HG03139 (cell line): ENCODE measurements at regions not wholly inside any gene's neighbourhood (a gene's known extent, or its start where the extent isn't known, plus 50 kb on each side); places are given as distances from the start of the nearest gene placed in this dataset.
"Not testable (repeated sequence)": the region's sequence is repeated elsewhere in the genome, so short reads cannot be mapped to it uniquely, and the experiment has no call there.

Experiments used
- ATAC-seq: cut with Tn5 transposase; IDR thresholded peaks from one replicate; pipeline ENCODE4 v1.9.1; 2021; ENCODE audit not compliant: unreplicated experiment

DNA sequence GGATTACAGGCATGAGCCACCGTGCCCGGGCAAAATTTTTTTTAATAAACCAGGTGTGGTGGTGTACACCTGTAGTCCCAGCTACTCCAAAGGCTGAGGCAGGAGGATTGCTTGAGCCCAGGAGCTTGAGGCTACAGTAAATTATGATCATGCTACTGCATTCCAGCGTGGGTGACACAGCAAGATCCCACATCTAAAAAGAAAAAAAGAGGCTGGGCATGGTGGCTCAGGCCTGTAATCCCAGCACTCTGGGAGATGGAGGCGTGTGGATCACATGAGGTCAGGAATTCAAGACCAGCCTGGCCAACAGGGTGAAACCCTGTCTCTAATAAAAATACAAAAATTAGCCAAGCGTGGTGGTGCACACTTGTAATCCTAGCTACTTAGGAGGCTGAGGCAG lies 125.6 kb downstream of the ZNF281 start:
- not testable (repeated sequence) for ATAC-seq

GRCh38 chr1:200282497-200283122 lies 127.2 kb downstream of the ZNF281 start:
- no peak for ATAC-seq

- no peak for ATAC-seq
Observed at GRCh38 chr1:200281201-200281835, 128.5 kb downstream of the ZNF281 start.

DNA sequence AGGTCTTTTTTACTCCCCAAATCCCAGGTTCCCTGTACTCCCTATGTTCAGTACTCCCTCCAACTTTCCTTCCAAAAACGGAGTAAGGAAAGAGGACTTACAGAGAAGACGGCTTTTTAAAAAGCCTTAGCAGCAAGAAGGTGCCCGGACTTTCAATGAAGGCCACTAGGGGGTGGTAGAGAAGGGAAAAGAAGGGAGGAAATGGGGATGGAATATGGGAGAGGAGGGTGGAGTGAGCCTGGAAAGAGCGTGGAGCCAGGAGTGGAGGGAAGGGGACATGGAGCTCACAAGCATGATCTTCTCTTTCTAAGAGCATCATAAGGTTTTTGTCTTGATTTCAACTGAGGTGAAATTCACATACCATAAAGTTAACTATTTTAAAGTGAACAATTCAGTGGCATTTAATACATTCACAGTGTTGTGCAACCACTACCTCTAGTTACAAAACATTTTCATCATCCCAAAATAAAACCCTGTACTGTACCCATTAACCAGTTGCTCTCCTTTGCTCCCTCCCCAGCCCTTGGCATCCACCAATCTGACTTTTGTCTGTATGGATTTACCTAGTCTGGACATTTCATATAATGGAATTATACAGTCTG lies 129.9 kb downstream of the ZNF281 start:
- no peak for ATAC-seq

DNA sequence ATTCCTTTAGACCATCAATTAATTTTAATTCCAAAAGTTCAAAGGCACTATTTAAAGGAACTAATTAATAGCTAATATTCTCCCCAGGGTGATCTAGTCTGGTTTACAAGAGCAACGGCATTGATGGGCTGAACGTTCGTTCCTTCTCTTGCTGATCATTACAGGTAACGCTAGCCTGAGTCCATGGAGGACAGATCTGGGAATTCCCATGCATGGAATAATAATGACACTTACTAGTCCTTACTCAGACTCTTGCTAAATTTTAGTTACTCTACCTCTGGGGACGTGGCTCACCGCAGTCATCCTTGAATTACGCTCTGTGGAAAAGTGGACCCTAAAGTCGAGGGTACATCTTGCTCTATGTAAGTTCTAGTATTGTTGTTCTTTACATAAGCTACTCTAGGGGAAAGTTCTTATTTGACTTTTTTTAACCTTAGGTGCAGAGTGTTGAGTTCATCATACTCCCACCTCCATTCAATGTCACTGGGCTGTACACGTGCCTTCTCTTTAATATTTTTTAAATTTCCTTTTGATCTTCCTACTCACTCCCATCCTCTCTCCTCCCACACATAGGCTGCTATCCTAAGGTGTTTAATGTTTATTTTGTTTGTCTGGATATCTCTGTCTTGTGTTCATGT lies 133.9 kb downstream of the ZNF281 start:
- no peak for ATAC-seq

DNA sequence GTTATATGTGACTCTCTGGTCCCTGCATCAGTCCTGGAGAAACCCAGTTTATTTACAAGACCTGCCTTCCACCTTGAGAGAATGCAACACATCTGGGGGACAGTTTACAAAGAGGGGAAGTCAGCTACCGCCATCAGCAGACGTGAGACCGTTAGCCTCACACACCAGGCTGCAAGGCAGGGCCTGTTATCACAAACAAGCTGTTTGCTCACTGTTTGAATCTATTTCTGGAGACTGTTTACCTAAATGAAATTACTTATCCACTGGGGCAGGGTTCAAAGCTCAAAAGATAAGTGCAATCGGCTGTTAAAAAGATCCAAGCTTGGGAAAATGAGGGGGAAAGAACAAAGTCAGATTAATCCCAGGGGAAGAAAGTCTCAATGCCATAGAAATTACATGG lies 134.4 kb downstream of the ZNF281 start:
- ATAC-seq: no peak

DNA sequence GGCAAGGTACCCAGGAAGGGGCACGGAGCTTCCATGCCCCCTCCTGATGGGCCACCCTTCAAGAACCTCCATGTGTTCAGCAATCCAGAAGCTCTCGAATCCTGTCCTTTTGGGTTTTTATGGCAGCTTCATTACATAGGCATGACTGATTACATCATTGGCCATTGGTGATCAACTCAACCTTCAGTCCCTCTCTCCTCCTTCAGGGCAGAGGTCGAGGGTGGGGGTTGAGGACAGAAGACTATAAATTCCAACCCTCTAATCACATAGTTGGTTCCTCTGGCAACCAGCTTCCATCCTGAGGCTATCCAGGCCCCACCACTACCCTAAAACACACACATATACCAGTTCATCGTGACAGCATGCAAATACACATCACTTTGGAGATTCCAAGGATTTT lies 135.7 kb downstream of the ZNF281 start:
- ATAC-seq: no peak

GRCh38 chr1:200272481-200273068 lies 137.3 kb downstream of the ZNF281 start:
- ATAC-seq: no peak

- ATAC-seq: no peak
Observed at GRCh38 chr1:200269256-200269655, 140.6 kb downstream of the ZNF281 start.

GRCh38 chr1:200267937-200268336 lies 141.9 kb downstream of the ZNF281 start:
- no peak for ATAC-seq

DNA sequence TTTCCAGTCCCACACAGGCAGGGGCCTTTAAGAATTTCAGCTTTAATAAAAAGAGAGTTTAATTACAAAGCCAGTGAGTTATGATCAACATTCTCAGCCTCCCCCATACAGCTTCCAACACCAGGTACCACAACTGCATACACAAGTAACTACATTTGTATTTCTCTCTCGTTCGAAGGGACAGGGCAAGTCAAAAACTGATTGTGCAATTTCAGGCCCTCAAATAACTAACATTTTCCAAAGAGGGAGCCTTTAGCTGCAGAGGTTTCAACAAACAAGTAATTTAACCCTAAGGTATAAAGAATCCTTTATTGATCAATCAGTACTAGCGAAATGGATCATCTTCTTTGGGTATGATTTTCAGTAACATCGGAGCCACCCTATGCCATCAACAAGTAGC lies 142.4 kb downstream of the ZNF281 start:
- ATAC-seq: no peak

GRCh38 chr1:200266871-200267270 lies 143.0 kb downstream of the ZNF281 start:
- ATAC-seq: no peak

DNA sequence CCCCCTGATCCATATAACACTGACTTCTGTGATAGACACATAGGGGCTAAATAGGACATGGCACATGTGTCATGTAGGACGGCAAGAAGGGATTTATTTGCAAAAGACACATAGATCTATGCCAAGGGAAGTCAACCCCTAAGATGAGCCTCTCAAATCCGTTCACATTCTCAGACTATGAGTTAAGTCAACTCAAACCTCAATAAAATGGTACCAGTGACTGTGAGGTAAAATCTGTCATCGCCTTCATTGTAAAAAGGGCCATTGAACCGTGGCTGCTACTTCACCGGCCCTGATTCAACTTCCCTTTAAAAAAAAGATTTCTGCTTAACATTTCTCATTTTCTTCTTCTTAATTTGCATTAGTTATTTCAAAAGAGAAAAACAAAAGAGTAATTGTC lies 144.0 kb downstream of the ZNF281 start:
- no peak for ATAC-seq

- no peak for ATAC-seq
Observed at GRCh38 chr1:200265104-200265503, 144.7 kb downstream of the ZNF281 start.

DNA sequence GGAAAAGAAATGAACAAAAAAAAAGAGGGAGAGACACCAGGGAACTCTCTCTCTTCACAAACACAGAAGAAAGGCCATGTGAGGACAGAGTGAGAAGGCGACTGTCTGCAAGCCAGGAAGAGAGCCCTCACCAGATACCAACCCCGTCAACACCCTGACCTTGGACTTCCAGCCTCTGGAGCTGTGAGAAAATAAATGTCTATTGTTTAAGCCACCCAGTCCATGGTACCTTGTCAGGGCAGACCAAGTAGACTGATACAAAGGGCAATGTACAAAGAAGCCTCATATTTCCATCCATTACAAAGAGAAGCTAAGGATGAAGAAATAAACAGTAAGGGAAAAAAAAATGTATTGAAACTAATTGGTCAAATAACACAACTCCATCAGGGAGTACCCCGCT lies 146.6 kb downstream of the ZNF281 start:
- ATAC-seq: no peak

GRCh38 chr1:200262326-200262965 lies 147.4 kb downstream of the ZNF281 start:
- peak; percentile 74 for ATAC-seq

DNA sequence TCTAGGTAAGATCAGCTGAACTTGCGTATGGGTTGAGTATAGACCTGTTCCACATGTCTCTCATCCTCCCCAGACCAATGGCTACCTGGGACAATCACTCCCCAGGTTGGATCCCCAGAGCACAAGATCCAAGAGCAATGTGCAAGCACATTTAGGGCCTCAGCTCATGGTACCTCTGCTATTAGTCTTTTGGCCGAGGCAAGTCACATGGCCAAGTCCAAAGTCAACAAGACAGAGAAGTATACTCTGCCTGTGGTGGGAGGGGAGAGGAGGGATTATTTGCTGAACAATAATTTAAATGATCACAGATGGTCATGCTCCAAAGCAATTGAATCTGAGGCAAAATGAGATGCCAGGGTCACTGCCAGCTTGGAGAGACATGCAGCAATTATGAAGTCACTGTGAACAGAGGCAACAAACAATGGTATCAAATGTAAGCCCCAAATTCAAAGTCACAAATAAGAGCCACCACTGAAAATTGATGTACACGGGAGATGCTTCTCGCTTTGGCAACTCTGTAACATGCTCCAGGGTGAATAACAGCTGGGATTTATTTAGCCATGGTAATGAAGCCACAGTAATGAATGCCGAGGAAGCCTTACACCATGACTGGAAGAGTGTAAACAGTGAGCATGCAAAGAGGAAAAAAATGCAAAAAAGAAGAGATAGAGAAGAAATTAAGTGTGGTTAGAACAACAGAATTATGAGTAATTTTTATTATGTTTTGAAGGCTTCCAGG lies 149.1 kb downstream of the ZNF281 start:
- ATAC-seq: no peak

DNA sequence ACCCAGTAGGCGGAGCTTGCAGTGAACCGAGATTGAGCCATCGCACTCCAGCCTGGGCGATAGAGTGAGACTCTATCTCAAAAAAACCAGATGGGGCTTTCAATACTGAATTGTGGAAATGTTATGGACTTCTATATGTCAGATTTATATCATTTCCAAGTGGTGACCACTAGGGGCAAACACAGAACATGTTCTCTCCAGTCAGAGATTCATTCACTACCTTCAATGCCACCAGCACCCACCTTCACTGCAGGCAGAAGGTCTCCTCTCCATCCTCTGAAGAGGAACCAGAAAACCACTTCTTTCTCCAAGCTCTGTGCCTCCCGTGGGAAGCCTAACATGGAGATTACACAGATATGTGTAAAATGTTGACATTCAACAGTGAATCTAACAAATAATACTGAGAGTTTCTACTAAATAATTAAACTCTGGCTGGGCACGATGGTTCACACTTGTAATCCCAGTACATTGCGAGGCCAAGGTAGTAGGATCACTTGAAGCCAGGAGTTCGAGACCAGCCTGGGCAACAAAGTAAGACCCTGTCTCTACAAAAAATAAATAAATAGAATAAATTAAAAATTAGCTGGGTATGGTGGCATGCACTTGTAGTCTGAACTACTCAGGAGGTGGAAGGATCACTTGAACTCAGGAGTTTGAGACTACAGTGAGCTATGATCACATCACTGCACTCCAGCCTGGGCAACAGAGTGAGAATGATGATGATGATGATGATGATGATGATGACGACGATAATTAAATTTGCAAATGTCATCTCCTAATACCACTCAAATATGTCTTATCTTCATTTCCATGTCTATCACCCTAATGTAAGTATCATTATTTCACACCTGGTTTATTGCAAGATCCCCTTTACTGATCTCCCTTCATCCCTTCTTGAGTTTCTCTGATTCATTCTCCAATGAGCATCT lies 151.1 kb downstream of the ZNF281 start:
- no peak for ATAC-seq

GRCh38 chr1:200257235-200257634 lies 152.6 kb downstream of the ZNF281 start:
- no peak for ATAC-seq
